Fibroblast of lung (primary cell): ENCODE measurements at regions not wholly inside any gene's neighbourhood (a gene's known extent, or its start where the extent isn't known, plus 50 kb on each side); places are given as distances from the start of the nearest gene placed in this dataset.

Source experiments
- DNase-seq, 2 donors: peaks; one replicate each; pipeline versions ENCODE4 v3.0.0 to v3.0.0-alpha.2; 2010; ENCODE audit warnings: low read depth in 2 of 2
- H2AFZ ChIP-seq: 2 replicates; pipeline ENCODE4 v1.5.1; 2012; ENCODE audit warnings: low read length, control low read depth, inconsistent platforms
- H3K27ac ChIP-seq: 2 replicates; pipeline ENCODE4 v1.5.1; 2011; ENCODE audit warnings: low read length, control low read depth; ENCODE audit not compliant: insufficient read depth
- H3K27me3 ChIP-seq: 2 replicates; pipeline ENCODE4 v1.5.1; 2011; ENCODE audit warnings: mild to moderate bottlenecking, low read length; ENCODE audit not compliant: control insufficient read depth, insufficient read depth
- H3K36me3 ChIP-seq: 2 replicates; pipeline ENCODE4 v1.5.1; 2011; ENCODE audit warnings: low read length; ENCODE audit not compliant: control insufficient read depth, insufficient read depth
- H3K4me1 ChIP-seq: 2 replicates; pipeline ENCODE4 v1.5.1; 2011; ENCODE audit warnings: low read length; ENCODE audit not compliant: control insufficient read depth, insufficient read depth; ENCODE audit errors: extremely low read depth
- H3K4me2 ChIP-seq: 2 replicates; pipeline ENCODE4 v1.5.1; 2011; ENCODE audit warnings: low read length, control low read depth; ENCODE audit not compliant: insufficient read depth; ENCODE audit errors: extremely low read depth
- H3K4me3 ChIP-seq, 4 experiments: fragments of 200-600 bp in 1 of 4; sonication (generic) in 1 of 4; replicated peaks in 1 of 4; 2 replicates each; pipeline ENCODE4 v1.5.1; 2011 to 2016; ENCODE audit warnings: low read length in 4 of 4, low read depth in 3 of 4, mild to moderate bottlenecking in 3 of 4, control low read depth in 2 of 4, inconsistent platforms in 1 of 4, mixed read lengths in 1 of 4; ENCODE audit not compliant: insufficient read depth in 1 of 4; ENCODE audit errors: control extremely low read depth in 1 of 4
- H3K79me2 ChIP-seq: 2 replicates; pipeline ENCODE4 v1.5.1; 2012; ENCODE audit warnings: mild to moderate bottlenecking, low read length, inconsistent platforms; ENCODE audit not compliant: control insufficient read depth, insufficient read depth
- H3K9ac ChIP-seq: 2 replicates; pipeline ENCODE4 v1.5.1; 2011; ENCODE audit warnings: mild to moderate bottlenecking, low read length, control low read depth; ENCODE audit not compliant: insufficient read depth
- H3K9me3 ChIP-seq: 2 replicates; pipeline ENCODE4 v1.5.1; 2012; ENCODE audit warnings: low read depth, low read length; ENCODE audit not compliant: control insufficient read depth, insufficient read depth
- H4K20me1 ChIP-seq: 2 replicates; pipeline ENCODE4 v1.5.1; 2011; ENCODE audit warnings: low read length; ENCODE audit not compliant: control insufficient read depth, insufficient read depth; ENCODE audit errors: extremely low read depth
- CTCF ChIP-seq, 2 donors: IDR thresholded peaks in 1 of 2; conservative IDR thresholded peaks in 1 of 2; 1 replicate in 1 of 2; 2 replicates in 1 of 2; pipeline ENCODE4 v1.5.1; 2011 to 2012; ENCODE audit warnings: low read length in 2 of 2, control low read depth in 1 of 2, inconsistent platforms in 1 of 2, low read depth in 1 of 2, mild to moderate bottlenecking in 1 of 2
- EZH2 ChIP-seq: IDR thresholded peaks from 2 replicates; pipeline ENCODE4 v1.5.1; 2012; ENCODE audit warnings: low read length, control low read depth, mild to moderate bottlenecking; ENCODE audit errors: missing control alignments

DNA sequence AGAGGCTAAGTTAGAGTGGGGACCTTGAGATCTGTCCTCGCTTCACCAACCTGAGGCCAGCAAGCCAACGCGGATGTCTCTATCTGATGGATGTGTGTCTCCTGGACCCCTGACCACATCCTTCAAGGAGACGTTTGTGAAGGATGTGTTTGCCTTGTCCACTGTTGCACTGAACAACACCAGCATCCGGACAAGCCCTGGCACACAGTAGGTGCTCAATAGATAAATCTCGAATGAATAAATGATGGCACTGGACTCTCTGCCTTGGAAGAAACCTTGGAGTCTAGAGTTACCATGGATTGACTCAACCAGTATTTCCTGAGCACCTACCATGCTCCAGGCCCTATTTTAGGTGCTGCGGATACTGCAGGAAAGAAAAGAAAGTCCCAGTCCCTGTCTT is 97.7 kb upstream of the PTPN1 start:
- Histone ChIP-seq H3K4me2 (no peak overlapping the region), H3K9ac (no peak overlapping the region), H3K27ac (no peak overlapping the region), H3K9me3 (no peaks in the 10 kb centered on the region), H3K4me3 (no peak overlapping the region), H3K27me3 (no peaks in the 10 kb centered on the region), H3K79me2 (no peaks in the 10 kb centered on the region), H4K20me1 (no peaks in the 10 kb centered on the region), H3K4me1 (peaks cover 12% of the 10 kb centered on the region), H2AFZ (no peak overlapping the region), H3K36me3 (no peaks in the 10 kb centered on the region)
- TF ChIP-seq CTCF (conservative IDR thresholded peaks at IDR 0.05 in 1 of 2, IDR thresholded peaks at IDR 0.05 in 1 of 2; ENCODE audit: low read depth in 1 of 2, low read length in 2 of 2) (no peak), EZH2 (no peak)
- no peak for DNase-seq

GRCh38 chr20:50413088-50413500 is 97.1 kb upstream of the PTPN1 start:
- Histone ChIP-seq H3K27ac (no peak overlapping the region), H3K4me1 (peaks cover 12% of the 10 kb centered on the region), H3K4me2 (no peak overlapping the region), H4K20me1 (no peaks in the 10 kb centered on the region), H3K36me3 (no peaks in the 10 kb centered on the region), H3K4me3 (no peak overlapping the region), H3K27me3 (no peaks in the 10 kb centered on the region), H3K9ac (no peak overlapping the region), H2AFZ (no peak overlapping the region), H3K79me2 (no peaks in the 10 kb centered on the region), H3K9me3 (no peaks in the 10 kb centered on the region)
- DNase-seq, result peak in 1 of 2 donors; percentile 47
- TF ChIP-seq EZH2 (no peak), CTCF (conservative IDR thresholded peaks at IDR 0.05 in 1 of 2, IDR thresholded peaks at IDR 0.05 in 1 of 2; ENCODE audit: low read depth in 1 of 2, low read length in 2 of 2) (no peak)

DNA sequence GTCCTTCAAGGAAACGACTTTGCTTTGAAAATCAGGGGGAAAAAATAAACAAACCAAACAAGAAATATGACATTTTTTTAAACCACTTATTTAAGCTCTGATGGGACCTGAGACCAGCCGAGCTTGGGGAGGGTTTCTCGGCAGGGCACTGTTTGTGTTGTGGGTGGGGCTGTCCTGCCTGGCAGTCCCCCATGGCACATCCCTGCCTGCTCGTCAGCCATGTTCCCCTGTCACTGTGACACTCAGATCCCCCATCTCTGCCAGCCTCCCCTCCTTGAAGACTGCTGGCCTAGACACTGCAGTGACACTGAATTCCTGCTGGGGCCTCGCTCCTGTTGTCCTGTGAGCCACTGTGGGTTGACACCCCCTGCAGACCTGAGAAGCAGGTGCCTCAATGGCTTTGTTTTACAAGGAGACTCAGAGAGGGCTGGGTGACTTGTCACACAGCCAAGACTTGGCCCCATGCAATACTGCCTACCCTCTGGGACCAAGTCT is 95.1 kb upstream of the PTPN1 start:
- no peak overlapping the region for H3K4me2 ChIP-seq
- H3K27me3 ChIP-seq, result no peaks in the 10 kb centered on the region
- no peak for TF ChIP-seq EZH2
- no peak for TF ChIP-seq CTCF (conservative IDR thresholded peaks at IDR 0.05 in 1 of 2, IDR thresholded peaks at IDR 0.05 in 1 of 2; ENCODE audit: low read depth in 1 of 2, low read length in 2 of 2)
- DNase-seq, result no peak
- peak overlapping the region; percentile 28 for H3K9ac ChIP-seq
- peak overlapping the region; percentile 67 for H3K27ac ChIP-seq
- peaks cover 12% of the 10 kb centered on the region for H3K4me1 ChIP-seq
- no peak overlapping the region for H3K4me3 ChIP-seq
- H4K20me1 ChIP-seq, result no peaks in the 10 kb centered on the region
- H3K36me3 ChIP-seq, result no peaks in the 10 kb centered on the region
- H3K79me2 ChIP-seq, result no peaks in the 10 kb centered on the region
- peak overlapping the region; percentile 30 for H2AFZ ChIP-seq
- H3K9me3 ChIP-seq, result no peaks in the 10 kb centered on the region
